SKM-1 (cell line): ENCODE measurements at regions not wholly inside any gene's neighbourhood (a gene's known extent, or its start where the extent isn't known, plus 50 kb on each side); places are given as distances from the start of the nearest gene placed in this dataset.

Experiments
- DNase-seq: peaks from one replicate; lab custom pipeline; 2025; ENCODE audit not compliant: unreplicated experiment; lab: John Stamatoyannopoulos, UW

- no peak for DNase-seq
These were observed 326.4 kb downstream of the MEI4 start for GRCh38 chr6:77979204-77979603.

- DNase-seq: no peak
These were observed 333.7 kb downstream of the MEI4 start for GRCh38 chr6:77986380-77987034.

- no peak for DNase-seq
These were observed 334.2 kb downstream of the MEI4 start for GRCh38 chr6:77987035-77987384.

GRCh38 chr6:78010130-78010529, 357.3 kb downstream of the MEI4 start:
- no peak for DNase-seq

GRCh38 chr6:78020586-78020985, 367.7 kb downstream of the MEI4 start:
- DNase-seq: no peak

- DNase-seq: no peak
These were observed 372.7 kb downstream of the MEI4 start for GRCh38 chr6:78025502-78025901.

- DNase-seq: no peak
These were observed 378.4 kb downstream of the MEI4 start for GRCh38 chr6:78031228-78031627.

- no peak for DNase-seq
These were observed 406.3 kb downstream of the MEI4 start for GRCh38 chr6:78059171-78059570.

GRCh38 chr6:78062993-78063392, 410.2 kb downstream of the MEI4 start:
- DNase-seq: no peak

- DNase-seq: no peak
These were observed 423.5 kb downstream of the MEI4 start for GRCh38 chr6:78076371-78076770.

GRCh38 chr6:78089531-78089930, 436.7 kb downstream of the MEI4 start:
- no peak for DNase-seq

GRCh38 chr6:78093906-78094305, 441.1 kb downstream of the MEI4 start:
- DNase-seq: no peak

- no peak for DNase-seq
These were observed 448.5 kb downstream of the MEI4 start for GRCh38 chr6:78101387-78101786.

- DNase-seq: no peak
These were observed 457.8 kb downstream of the MEI4 start for GRCh38 chr6:78110641-78111040.

- DNase-seq: no peak
These were observed 465.1 kb downstream of the MEI4 start for GRCh38 chr6:78117966-78118365.

GRCh38 chr6:78131521-78131920, 478.7 kb downstream of the MEI4 start:
- no peak for DNase-seq

- no peak for DNase-seq
These were observed 480.0 kb downstream of the MEI4 start for GRCh38 chr6:78132671-78133410.

GRCh38 chr6:78150425-78150824, 497.6 kb downstream of the MEI4 start:
- DNase-seq: no peak

GRCh38 chr6:78153976-78154375, 501.1 kb downstream of the MEI4 start:
- DNase-seq: no peak

GRCh38 chr6:78157606-78158005, 504.8 kb downstream of the MEI4 start:
- DNase-seq: no peak

- DNase-seq: no peak
These were observed 536.1 kb downstream of the MEI4 start for GRCh38 chr6:78188891-78189290.

- no peak for DNase-seq
These were observed 539.2 kb downstream of the MEI4 start for GRCh38 chr6:78192057-78192456.

GRCh38 chr6:78199044-78199443, 546.2 kb downstream of the MEI4 start:
- DNase-seq: no peak
